HG02885 (cell line): ENCODE measurements at regions not wholly inside any gene's neighbourhood (a gene's known extent, or its start where the extent isn't known, plus 50 kb on each side); places are given as distances from the start of the nearest gene placed in this dataset.

ENCODE experiments used
- ATAC-seq: cut with Tn5 transposase; IDR thresholded peaks from one replicate; pipeline ENCODE4 v1.9.1; 2021; ENCODE audit warnings: mild to moderate bottlenecking; ENCODE audit not compliant: unreplicated experiment, poor library complexity

DNA sequence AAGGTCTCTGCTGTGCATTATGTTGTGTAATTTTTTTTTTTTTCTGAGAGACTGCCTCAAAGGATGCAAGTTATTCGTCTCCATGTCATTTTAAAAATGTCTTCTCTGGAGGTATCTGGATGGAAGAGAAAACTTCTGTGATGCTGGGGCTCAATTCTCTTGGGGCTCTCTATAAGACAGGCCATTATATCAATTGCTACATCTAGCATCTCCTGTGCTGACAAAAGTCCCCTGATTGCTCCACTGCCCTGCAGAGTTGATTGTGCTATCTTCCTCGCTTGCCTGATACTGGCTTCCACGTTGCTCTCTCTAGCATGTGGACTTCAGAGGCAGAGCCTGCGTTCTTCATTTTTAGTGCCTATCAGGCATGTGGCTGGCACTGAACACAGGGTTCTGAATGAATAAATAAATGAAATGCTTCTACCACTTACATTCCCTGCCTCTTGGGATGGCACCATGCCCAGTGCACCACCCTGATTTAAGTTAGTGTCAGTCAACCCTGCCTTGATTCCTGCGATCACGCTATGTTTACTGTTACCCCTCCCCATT lies 1035.5 kb upstream of the EEF2KMT start:
- no peak for ATAC-seq

DNA sequence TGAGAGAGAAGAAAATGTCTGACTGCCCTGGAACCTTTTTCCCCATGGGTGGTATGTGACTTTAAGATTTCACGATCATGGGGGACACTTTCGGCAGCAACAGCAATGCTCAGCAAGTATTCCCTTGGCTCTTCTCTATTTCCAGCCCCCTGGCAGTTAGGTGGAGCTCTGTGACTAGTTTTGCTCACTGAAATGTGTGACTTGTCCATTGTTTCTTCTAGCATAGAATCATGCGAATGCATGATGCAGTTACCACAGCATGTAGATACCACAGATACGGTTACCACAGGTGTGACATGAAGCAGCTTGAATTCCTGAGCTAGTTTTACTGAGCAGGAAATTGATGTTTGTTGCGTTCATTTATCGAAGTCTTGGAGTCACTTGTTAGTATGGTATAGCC lies 1034.5 kb upstream of the EEF2KMT start:
- ATAC-seq: no peak

DNA sequence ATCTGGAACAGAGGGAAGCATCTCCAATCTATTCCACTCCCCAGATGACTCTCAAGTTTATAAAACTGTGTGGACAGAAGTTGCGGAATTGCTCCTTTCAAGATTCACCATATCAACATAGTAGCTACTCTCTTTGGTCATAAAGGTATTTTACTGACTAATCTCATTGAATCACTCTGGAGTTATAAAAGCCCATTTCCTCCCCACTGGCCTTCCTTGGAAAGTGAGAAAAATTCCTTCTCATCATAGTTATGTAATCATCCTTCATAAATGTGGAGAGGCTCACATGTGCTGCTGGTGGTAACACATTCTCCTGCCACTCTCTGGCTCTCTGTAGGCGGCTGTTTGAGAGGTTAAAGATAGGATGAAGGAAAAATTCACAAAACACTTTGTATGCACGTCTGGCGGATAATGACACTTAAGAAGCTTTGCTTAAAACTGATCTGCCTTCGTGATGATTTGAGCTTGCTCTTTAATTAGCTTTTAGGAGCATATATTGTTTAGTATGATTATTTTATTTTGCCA lies 1034.0 kb upstream of the EEF2KMT start:
- ATAC-seq: no peak

DNA sequence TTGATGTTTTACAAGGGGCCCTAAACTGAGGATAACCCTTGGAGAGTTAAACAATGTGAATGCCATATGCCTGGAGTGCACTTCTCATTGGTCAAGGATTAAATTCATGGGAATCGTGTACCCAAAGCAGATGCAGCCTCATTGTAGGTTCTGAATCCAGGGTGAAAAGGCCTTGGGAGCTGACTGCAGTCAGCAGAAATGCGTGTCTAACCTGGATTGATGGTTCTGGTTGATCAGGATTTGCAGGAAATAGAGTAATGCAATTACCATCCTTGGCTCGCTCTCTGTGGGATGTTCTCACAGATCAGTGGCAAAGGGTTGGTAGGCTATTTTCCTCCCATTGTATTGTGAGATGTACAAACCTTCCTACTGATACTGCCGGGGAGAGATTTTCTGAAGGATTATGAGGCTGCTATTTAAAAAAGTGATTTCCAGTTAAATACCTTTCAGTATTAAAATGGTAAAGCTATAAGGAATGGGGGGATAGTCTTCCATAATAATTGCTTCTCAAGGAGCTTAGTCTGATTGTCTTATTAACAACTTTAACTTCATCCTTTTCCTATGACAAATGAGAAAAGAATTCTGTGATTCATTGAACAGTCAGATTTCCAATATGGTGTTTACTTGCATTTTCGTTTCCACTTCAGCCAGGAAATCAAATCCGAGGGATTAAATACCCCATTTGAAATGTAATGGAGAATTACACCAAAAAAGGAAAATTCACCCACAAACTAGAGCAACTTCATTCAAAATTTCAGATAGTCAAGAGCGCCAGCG lies 1028.1 kb upstream of the EEF2KMT start:
- ATAC-seq: no peak

DNA sequence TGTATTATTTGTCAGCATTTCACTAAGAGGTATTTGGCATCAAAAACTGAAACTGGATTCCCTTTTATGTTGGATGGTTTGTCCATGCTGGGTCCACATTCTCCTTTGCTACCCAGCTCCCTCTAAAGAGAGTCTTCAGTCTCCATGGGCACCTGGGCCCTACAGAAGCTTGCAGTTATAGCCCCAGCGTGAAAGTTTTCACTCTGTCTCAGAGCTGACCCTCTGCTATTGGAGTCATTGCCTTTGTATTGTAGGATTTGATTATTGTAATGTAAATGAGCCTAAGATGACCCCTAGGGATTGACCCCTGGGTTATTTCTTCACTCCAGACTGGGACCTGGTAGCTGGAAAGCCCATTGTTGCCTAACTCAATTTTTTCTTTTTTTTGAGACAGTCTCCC lies 1026.5 kb upstream of the EEF2KMT start:
- no peak for ATAC-seq

DNA sequence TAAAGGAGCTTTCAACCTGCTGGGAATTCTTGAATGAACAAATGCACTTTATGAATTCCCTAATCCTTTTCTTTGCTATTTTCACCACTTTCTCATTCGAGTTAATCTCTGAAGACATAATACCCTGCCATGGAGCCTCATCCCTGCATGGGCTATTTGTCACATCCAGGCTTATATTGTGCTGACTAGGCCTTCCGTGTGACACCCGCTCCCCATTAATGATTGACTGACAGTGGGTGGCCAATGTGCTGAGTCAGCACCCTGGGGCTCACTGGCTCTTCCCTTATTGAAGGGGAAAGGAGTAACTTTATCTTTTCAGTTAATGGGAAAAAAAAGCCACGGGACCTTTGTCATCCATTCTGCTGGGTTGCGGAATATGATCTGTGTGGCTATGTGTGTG lies 1024.8 kb upstream of the EEF2KMT start:
- ATAC-seq: no peak

DNA sequence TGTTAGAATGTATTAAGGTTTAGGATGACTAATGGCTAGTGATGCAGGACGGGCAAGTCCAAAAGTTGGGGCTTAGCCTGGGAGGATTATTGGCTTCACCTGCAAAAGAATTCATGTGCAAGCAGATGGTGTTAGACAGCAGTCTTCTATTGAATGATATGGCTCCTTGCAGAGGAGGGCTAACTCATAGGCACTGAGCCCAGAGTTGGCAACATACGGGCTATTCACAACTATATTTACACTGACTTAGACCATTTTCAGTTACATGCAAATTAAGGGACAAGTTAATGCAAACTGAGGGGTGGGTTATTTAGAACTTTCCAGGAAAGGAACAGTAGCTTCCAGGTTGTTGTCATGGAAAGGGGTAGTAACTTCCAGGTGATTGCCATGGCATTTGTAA lies 1017.1 kb upstream of the EEF2KMT start:
- ATAC-seq: no peak

DNA sequence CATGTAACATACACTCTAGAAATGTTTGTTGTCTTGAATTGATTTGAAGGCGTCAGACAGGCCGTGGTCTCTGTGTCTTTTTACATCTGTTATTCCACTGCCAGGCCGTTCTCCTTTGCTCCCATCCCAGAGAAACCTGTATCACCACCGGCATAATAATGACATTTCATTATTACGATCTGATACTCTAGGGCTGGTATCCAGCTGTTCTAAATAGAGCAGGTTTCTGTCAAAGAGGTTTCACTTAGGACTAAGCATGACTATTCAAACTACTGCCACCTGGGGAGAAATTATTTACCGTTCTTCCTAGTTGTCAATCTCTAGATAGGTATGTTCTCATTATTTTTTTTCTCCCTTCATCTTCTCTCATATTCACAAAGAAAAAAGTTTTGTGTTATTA lies 1016.2 kb upstream of the EEF2KMT start:
- ATAC-seq: no peak

DNA sequence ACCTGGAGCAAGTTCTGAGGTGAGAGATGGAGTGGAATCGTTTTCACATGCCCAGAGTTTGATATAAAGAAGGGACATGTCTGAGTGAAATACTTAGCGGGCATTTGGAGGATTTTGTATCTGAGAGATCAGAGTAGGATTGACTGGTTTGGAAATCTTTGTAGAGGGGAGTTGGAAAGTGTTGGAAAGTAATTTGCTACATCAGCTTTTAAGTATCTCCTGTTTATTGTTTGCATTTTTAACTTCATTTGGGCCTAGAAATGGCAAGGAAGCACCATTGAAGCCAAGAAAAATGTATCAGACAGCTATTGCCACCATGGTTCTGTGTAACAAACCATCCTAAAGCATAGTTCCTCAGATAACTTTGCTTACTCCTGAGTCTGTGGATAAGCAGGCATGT lies 1015.1 kb upstream of the EEF2KMT start:
- ATAC-seq: no peak

DNA sequence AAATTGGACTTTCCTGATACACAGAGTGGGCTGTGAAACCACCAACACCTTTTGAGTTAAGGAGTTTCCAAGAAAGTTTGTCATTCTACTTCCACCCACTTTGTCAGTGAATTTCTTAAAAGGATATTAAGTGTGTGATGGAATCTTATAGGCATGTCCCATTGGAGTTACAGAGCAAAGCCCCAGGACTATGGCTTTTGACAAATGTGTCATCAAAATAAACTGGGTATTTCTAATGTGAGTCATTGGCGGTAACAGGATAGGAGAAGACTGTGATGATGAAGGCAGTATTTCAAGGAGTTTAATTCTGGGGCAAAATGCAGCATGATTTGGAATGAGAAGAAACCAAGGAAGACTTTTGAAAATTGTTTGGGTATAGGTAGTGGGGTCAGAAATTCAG lies 1013.8 kb upstream of the EEF2KMT start:
- ATAC-seq: no peak

DNA sequence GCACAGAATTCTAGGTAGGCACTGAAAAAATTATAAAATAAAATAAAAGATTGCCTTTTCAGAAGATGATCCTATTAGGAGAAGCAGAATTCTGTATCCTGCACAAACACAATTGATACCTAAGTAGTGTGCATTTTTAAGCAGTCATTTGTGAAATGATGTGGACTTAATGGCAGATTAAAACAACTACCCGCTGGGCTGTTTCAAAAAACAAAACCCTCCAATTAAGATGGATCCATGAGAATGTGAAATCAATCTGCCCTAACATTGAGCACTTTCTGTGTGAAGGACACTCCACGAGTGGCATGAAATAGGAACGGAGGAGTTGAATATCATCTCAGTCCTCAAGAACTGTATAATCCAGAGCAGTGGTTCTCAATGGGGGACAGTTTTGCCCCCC lies 1012.8 kb upstream of the EEF2KMT start:
- no peak for ATAC-seq

DNA sequence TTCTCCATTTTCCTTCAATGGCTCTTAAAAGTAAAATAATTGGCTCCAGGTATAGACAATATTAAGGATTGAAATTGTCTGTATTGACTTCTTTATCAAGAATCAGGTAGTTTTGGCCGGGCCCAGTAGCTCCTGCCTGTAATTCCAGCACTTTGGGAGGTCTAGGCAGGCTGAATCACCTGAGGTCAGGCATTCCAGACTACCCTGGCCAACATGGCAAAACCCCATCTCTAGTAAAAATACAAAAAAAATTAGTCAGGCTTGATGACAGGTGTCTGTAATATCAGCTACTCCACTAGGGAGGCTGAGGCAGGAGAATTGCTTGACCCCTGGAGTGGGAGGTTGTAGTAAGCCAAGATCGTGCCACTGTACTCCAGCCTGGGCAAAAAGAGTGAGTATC lies 1008.5 kb upstream of the EEF2KMT start:
- no peak for ATAC-seq

DNA sequence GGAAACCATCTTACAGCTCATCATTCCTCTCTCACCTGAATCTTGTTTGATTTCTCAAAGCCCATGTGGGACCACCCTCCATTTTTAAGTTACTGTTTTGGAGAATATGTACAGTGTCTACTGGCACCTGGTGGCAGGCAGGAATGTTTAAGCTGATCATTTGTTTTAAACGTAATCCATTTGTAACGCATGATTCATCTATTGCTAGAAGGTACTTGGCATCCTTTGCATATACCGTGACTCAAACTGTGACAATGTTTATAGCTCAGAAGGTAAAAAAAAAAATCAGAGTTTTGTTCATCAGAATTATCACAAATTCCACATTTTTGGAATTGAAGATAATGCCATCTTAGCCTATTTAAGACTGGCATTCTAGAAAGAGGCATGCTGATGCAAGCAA lies 1007.5 kb upstream of the EEF2KMT start:
- ATAC-seq: no peak

DNA sequence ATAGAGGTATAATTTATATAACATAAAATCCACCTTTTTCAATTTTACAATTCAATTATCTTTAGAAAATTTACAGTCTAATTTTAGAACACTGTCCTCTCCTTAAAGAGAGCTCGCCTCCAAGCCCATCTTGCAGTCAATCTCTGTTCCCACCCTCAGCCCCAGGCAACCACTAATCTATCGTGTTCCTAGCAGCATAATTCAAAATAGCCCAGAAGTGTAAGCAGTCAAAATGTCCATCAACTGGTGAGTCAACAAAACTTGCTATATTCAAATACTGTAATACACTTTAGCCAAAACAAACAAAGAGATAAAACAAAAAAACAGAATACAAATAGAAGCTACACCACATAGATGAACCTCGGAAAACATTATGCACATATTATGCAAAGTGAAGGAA lies 1006.8 kb upstream of the EEF2KMT start:
- no peak for ATAC-seq

DNA sequence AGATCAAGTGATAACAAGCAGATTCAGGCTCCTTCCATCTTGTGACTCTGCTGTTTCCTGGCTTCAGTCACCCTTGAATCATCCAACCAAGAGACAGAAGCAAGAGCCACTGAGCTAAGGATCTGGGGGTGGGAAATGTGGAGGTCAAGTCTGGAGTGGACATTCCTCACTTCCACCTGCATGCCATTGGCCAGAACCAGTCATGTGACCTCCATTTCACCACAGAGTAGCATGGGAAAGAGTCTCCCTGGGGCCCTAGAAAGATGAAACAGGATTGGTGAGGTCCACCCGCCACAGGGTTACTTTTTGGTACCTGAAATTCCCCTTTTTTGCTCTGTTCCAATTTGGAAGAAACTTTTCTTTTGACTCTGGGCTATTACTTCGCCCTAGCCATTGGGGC lies 1006.0 kb upstream of the EEF2KMT start:
- no peak for ATAC-seq

DNA sequence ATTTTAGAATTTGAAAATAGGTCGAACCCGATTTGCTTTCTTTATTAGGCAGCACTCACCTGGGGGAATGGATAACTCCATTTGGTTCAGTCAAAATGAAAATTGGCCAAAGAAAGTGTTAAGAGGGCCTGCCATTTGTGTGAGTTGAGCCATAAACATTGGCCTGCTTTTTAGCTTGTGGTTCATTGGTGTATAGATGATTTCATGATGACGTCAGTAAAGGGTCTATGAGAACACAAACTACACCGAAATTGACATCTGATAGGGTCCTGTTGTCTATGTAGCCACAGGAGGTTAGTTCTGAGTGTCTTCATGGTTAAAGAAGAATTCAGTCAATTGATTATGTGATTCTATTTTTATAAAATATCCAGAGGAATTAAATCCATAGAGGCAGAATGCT lies 1001.5 kb upstream of the EEF2KMT start:
- no peak for ATAC-seq

DNA sequence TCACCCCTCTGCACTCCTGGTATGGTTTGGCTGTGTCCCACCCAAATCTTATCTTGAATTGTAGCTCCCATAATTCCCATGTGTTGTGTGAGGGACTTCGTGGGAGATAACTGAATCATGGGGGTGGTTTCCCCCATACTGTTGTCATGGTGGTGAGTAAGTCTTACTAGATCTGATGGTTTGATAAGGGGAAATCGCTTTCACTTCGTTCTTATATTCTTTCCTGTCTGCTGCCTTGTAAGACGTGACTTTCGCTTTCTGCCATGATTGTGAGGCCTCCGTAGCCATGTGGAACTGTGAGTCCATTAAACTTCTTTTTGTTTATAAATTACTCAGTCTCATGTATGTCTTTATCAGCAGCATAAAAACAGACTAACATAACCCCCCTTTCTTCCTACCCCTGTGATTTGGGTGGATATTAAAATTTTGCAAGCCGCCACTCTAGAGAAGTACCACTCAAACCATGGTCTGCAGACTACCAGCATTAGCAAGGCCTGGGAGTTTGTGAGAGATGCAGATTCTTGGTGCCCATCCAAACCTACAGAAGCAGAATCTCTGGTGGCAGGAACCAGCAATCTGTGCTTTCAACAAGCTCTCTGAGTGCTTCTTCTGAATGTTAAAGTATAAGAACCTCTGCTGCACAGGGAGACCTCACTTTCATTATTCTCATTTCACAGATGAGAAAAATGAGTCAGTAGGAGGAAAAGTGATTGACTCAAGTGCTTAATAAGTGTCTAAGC lies 999.5 kb upstream of the EEF2KMT start:
- ATAC-seq: no peak

DNA sequence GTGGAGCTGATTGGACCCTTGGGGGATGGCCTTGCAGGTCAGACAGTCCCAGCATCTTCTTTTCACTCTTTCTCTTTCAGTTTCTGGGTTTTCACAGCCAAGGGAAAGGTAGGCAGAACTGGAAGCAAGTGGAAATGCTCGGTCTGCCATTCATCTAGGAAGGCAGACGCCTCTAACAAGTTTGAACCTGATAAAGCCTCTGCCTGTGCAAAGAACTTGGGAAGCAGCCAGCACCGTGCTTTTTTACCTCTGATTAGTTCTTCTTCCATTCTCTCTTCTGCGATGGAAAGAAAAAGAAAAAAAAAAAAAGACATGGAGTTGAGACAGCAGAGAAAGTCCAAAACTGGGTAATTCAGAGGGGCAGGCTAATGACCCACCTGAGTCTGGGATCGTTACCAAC lies 997.8 kb upstream of the EEF2KMT start:
- no peak for ATAC-seq

DNA sequence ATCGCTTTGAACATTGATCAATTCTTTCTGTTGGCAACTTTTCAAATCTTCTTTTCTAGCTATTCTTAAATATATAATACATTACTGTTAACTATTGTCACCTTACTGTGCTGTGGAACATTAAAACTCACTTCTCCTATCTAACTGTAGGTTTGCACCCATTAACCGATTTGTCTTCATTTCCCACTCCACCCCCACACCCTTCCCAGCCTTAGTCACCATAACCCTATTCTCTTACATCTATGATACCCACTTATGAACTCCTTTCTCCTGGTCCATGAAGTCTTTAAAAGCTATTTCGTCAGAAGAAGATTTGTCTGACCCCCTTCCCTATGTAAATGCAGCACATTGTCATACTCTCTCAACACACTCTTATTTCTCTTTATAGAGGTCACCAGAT lies 993.4 kb upstream of the EEF2KMT start:
- no peak for ATAC-seq

DNA sequence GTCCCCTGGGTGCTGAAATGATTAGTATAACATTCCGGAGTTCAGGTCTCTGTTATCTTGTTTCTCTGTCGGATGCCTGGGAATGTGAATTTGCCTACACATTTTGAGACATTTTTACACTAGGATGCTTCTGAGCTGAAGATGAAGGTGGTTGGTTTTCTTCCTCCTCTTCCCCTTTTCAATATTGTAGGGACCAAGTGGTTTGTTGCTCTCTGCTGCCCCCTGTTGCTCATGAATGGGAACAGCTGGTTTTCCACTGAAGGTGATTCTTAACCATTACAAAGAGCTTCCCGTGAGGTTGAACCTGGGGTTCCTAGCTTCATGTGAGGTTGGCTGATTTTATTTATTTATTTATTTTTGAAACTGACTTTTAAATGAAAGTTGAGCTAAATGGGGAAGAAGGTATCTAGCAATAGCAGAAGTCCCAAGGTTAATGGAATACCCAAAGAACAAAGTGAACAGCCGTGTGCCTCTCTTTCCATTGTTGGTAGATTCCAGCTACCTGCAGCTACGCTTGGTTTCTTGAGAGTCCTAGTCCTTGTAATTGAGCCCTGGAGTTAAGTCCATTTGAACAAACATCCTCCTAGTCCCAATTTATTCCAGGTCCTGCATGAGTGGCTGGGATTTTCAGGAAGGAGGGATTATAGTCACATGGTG lies 983.9 kb upstream of the EEF2KMT start:
- no peak for ATAC-seq

DNA sequence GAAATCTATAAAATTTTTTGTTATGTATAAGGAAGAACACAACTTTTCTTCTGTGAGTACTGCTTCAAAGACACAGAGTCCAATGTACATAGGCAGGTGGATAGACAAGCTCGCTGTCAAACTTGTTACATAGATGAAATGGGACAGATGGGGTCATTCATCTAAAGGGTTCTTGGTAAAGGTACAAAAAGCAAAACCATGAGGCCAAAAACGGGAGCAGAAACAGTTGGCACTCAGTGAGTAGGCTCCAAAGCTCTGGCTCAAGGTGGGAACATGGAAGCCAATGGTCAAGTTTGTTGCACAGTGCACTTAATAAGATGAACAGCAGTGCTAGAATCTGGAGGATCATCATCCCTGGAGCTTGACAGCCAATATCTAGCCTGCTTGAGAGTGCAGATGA lies 979.0 kb upstream of the EEF2KMT start:
- no peak for ATAC-seq
